ENCODE measurements at regions not wholly inside any gene's neighbourhood (a gene's known extent, or its start where the extent isn't known, plus 50 kb on each side); places are given as distances from the start of the nearest gene placed in this dataset.

DNA sequence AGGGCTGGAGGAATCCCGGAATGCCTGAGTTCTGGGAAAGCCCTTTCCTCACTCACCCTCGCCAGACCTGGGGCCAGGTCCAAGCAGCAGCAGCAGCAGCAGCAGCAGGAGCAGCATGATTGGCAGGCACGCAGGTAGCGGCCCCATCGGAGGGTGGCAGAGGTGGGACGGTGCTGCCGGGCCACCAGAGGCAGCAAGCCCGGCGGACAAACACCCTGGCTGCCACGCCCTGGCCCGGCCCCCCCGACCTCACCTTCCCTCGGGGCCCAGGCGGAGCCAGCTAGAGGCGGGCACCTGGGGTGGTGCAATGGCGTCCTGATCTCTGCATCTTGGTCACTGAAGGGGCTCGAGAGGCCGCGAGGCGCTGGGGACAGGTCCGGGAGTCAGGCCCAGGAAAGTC is 122.4 kb downstream of the LAT start:
- TF ChIP-seq, protein P1, sequence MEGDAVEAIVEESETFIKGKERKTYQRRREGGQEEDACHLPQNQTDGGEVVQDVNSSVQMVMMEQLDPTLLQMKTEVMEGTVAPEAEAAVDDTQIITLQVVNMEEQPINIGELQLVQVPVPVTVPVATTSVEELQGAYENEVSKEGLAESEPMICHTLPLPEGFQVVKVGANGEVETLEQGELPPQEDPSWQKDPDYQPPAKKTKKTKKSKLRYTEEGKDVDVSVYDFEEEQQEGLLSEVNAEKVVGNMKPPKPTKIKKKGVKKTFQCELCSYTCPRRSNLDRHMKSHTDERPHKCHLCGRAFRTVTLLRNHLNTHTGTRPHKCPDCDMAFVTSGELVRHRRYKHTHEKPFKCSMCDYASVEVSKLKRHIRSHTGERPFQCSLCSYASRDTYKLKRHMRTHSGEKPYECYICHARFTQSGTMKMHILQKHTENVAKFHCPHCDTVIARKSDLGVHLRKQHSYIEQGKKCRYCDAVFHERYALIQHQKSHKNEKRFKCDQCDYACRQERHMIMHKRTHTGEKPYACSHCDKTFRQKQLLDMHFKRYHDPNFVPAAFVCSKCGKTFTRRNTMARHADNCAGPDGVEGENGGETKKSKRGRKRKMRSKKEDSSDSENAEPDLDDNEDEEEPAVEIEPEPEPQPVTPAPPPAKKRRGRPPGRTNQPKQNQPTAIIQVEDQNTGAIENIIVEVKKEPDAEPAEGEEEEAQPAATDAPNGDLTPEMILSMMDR (IDR thresholded peaks at IDR 0.05), result no peak
- TF ChIP-seq POLR2A (IDR thresholded peaks at IDR 0.05), result no peak

All from testis (tissue), 2 donors.